ENCODE measurements at regions not wholly inside any gene's neighbourhood (a gene's known extent, or its start where the extent isn't known, plus 50 kb on each side); places are given as distances from the start of the nearest gene placed in this dataset.
"Not testable (repeated sequence)": the region's sequence is repeated elsewhere in the genome, so short reads cannot be mapped to it uniquely, and the experiment has no call there.

DNA sequence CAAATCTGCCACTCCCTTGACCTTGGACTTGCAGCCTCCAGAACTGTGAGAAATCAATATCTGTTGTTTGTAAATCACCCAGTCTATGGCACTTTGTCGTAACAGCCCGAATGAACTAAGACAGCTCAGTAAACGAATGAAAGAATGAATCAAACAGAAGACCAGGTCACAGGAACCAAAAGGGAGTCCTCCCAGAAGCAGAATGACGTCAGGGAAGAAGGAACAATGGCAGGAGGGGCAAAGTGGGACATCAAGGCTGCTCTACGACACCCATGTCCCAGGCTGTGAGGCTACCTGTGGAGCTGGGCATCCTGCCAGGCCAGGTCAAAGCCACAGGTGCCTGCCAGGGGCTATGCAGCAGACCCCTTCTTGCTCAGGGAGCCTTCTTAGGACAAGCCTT lies 267.2 kb upstream of the PFKP start:
- no peak for DNase-seq

DNA sequence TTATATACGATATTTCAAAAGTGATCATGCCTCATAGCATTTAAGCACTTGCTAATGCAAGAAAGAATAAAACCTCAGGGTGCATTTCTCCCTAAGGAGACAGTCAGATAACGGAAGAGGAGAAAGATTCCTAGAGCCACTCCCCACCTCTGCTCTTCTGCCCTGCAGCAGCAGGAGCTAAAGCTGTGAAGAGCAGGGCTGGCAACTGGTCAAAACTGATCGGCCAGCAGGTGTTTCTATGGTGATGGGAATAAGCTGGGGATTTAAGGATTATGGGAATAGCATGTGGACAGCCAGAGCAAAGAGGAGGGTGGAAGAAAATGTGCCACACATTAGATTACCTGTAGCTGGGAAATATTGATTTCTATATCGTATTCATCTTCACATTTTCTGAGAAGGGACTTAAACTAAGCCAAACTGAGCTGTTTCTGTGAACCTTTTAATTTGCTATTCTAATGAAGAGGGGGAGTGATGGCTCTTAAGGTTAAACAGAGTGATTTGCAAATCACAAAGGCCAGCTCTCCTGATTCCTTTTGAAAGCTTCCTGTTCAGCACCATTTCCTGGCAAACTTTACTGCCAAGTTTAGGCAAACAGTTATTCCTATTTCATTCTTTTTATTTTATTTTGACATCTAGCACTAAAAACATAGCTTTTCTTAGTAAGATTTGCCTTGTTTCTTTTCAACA lies 268.9 kb upstream of the PFKP start:
- DNase-seq, result no peak

DNA sequence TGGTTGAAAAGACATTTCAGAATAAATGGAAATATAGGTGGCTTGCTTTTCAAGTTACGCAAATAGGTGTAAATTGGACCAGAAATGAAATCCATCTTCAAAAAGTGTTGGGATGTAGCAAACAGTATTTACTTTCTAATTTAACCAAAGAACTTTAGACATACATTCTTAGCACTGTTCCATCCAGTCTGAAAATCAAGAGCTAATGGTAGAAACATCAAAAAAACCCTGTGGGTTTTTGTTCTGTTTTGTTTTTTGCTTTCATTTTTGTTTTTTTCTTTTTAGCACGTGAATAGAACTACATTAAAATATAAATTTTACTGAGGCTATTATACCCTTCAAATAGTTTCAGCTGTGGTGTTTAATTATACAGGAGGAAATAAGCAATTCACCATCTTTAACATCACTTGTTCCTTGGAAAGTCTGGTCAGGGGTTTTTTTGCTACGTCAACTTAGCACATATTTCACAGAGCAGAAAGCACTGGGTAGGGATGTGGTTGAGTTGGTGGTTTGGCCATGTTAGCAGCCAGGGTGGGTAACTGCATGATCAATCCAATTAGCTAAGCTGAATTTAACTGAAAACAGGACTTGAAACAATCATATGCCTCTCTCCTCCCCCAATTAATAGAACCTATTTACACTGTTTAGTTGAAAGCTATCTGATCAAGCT lies 275.4 kb upstream of the PFKP start:
- DNase-seq, result no peak

DNA sequence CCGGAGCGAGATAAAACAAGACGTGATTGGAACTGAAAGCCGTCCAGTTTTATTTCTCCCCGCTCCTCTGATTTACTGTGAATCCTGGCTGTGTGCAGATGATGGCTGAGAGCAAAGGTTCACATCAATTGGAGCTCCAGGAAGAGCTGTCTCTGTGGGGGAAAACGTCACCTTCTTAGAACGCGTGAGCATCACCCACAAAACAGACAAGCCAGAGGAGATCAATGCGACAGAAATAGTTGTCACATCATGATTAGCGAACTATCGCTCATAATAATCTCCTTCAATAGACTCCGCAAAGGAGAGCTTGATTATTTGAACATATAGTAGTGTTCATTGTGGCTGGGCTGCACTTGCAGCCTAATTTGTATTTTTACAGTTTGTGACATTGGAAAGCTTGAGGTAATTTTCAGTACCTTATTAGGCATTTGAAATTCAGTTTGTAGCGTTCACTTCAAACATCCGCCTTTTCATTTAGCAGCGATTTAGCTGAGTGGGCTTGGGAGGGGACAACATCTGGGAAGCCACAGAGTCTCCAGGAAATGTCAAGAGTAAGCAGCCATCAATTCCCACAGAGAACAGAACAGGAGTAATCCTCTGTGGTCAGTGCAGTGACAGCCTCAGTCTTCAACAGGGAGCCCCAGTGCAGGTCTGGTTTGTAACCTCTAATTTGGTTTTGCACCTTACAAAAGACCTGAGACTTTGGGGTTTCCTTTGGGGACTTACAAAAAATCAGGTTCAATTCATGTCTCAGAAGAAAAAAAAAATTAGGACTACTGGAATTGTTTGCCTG lies 276.8 kb upstream of the PFKP start:
- DNase-seq, result no peak

DNA sequence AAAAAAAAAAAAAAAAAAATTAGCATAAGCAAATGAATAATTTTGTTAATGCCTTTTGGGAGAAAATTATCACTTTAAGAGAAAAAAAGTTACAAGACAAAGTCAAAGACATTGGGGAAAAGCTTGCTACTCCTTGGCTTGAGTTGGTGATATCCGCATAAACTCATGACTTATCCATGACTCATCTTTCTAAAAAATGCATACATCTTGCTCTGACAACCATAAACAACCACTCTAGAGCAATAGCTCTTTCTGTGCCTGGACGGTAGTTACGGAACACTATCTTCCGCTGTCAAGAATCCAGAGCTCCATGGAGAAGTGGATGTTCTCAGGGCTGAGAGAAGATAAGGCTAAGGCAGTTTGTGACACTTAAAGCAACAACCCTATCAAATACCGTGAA lies 281.1 kb upstream of the PFKP start:
- no peak for DNase-seq

DNA sequence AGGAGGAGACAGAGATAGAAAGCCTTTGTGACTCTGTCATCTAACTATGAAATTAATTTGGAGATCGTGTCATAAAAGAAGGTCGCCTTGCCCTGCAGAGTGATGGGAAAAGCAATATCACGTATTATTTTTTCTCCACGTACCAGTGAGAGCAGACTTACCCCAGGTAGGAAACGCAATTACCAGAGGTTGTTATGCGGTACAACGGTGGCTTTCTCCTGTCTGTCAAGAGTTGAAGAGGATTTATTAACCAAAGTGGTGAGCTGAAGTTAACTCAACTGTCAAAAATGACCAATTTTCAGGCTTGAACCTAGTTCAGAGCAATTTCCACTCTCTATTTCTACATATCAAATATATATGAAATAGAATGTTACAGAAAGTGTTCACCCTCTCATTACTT lies 282.6 kb upstream of the PFKP start:
- no peak for DNase-seq

DNA sequence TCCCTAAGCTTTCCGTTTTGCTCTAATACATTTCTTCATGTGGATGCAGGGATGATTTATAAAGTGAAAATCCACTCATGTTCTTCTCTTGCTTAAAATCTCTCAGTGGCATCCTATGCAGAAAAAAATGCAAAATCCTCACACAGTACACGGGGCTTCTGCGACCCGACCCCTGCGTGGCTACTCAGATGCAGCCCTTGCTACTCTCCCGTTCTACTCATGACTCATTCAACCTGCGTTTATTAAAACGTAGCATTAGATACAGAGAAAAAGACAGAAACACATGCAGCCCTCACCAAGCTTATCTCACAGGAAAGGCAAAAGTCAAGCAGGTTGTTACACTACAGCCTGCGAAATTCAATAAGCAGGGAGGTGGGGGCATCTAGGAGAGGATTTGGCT lies 284.4 kb upstream of the PFKP start:
- DNase-seq, result no peak

DNA sequence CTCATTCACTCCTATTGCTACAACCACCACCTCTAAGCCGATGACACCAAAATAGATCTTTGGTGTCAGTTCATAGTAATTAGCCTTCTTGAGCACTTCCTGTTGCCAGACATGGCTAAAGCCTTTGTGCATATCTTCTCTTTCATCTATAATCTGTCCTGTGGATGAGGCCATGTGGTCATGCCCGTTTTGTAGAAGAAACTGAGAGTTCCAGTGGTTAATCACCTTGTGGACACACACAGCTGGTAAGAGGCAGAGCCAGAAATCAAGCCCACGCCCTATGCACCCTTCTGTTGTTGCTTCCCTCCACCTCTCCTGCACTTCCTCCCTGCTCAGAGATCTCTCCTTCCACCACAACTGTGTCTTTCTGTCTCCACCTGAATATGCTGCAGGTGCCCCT lies 285.1 kb upstream of the PFKP start:
- no peak for DNase-seq

DNA sequence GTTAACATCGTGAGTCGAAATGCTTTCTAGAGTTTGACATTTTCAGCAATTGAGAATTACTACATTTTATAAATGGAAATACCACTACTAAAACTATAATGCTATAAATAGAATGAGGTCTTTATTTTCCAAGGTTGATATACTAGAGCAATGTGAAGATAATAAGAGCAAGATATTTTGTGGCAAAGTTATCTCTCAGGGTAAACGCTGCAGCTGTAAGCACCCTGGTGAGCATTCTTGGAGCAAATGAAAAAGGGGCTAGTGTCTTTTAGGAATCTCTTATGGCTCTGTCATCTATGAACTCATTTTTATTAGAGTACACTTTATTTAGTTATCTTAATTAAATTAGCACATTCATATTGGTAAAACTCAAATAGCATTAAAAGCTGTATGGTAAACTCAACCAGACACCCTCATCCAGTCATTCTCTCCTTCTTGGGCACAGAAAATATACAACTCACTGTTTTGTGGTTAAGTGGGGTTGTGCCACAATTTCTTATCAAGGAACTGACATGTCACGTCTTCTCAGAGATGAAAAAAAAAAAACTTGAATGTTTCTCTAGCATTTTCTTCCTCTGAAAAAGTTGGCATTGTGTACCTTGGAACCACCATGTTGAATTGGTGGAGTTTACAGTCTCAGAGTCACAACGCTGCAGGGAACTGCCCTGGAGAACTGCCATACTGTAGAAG lies 289.5 kb upstream of the PFKP start:
- DNase-seq, result no peak

DNA sequence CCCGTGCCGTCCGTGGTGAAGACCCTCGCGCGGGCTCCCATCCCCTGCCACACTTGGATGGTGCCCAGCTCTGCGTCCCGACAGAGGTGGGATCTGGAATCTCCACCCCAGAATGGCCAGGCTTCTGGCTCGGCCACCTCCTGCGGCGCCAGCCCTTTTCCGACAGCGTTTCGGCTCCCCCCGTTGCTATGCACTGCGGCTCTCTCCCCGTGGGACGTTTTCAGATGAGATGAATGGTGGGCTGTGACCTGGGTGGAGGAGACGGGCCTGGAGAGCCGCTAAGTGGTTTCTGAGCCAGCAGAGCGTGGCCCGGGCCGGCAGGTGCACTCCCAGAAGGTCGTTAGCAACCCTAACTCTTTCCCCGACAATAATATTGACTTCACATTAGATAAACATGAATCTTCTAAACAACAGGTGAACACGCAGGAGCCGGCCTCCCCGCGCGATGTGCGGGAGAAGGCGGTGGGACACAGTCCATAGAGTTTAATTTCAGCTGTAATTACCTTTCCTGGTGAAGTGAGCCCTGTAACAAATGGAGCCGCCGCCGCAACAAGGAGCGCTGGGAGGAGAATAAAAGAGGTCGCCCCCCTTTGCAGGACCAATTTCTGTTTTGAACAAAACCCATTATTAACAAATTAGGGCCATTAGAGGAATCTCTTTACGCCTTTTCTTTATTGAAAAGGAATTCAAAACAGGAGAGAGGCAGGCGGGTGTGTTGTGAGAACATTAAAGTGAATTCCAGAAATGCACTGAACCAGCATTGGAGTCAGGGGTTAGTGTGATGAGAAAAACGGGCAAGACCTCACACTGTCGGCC lies 294.3 kb upstream of the PFKP start:
- no peak for DNase-seq

DNA sequence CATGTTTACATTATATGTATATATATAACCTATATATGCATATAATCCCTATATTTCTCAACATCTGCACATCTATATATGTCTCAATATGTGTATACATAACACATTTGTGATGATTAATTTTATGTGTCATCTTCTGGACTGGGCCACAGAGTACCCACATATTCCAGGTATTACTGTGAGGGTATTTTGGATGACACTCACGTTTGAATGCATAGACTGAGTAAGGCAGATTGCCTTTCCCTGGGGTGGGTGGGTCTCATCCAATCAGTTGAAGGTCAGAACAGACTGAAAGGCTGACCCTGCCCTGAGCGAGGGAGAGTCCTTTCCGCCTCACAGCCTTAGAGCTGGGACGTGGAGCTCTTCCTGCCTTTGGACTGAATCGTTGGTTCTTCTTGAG lies 295.2 kb upstream of the PFKP start:
- no peak for DNase-seq

DNA sequence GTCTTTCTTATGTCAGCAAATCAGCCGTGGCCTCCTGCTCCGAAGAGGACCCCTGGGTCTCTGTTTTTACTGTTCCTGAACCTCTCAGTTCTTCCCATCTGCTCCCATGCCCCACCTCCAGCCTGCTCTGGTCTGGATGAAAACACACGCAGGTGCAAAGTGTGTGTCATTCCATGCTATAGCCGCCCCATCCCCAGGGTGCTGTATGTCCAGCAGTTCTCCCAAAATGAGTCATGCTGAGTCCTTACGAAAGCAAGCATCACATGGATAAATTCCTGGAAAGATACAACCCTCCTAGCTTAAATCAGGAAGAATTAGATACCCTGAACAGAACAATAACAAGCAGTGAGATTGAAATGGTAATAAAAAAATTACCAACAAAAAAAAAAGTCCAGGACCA lies 300.1 kb upstream of the PFKP start:
- not testable (repeated sequence) for DNase-seq

DNA sequence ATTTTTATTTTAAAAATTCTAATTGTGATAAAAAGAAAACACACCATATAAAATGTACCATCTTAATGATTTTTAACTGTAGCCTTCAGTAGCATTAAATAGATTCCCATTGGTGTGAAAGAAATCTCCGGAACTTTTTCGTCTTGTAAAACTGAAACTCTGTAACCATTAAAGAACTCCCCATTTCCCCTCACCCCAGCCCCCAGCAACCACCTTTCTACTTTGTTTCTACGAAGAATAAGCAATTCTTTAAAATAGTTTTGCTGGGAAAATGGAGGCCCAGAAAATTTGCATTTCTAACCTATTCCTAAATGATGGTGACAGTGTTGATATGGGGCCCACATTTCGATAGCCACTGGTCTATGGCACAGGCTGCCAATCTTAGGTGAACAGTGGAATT lies 305.4 kb upstream of the PFKP start:
- no peak for DNase-seq

DNA sequence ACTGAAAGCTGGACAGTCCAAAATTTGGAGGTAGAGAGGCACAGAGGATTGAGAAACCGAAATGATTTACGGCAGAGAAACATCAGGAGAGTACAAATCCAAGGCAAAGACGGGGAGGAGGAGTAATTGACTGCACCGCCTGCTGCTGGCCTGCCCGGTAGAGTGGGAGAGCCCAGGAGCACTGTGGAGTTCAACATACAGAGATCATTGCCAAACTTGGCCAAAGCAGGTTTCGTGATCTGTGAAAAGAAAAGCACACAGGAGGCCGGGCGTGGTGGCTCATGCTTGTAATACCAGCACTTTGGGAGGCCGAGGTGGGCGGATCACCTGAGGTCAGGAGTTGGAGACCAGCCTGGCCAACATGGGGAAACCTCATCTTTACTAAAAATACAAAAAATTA lies 306.0 kb upstream of the PFKP start:
- DNase-seq, result no peak

DNA sequence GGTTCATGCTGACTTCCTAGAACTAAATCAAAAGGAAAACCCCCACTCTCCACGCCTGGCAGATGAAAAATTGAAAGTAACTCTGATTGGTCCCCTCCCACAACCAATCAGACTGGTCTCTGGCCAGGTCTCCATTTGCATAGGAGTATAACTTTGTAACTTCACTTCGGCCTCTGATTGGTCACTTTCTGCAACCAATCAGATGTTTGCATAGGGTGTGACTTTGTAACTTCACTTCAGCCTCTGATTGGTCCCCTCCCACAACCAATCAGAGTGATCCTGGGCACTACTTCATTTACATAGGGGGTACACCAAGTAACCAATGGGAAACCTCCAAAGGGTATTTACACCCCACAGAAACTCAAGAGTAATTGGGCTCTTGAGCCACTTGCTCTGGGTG lies 306.6 kb upstream of the PFKP start:
- DNase-seq, result no peak

DNA sequence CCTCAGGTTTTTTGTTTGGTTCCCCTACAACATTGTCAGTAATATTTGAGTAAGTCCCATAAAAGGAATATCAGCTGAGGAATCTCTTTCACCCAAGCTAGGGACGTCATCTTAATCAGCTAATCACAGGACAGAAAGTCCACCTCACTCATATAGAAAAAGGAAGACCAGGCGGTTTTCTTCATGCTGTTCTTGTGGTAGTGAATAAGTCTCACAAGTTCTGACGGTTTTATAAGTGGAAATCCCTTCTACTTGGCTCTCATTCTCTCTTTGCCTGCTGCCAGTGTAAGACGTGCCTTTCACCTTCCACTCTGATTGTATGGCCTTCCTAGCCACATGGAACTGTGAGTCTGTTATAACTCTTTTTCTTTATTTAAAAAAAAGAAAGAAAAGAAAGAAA lies 308.1 kb upstream of the PFKP start:
- DNase-seq, result no peak

DNA sequence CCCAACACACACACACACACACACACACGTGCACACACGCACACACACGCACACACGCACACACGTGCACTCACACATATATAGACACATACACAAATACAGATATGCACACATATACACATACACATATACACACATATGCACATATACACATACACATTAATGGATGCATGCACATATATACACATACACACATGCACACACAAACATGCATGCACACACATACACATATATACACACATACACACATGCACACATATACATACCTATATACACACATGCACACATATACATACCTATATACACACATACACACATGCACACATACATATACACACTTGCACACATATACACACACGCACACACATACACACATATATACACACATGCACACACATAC lies 312.4 kb upstream of the PFKP start:
- no peak for DNase-seq

DNA sequence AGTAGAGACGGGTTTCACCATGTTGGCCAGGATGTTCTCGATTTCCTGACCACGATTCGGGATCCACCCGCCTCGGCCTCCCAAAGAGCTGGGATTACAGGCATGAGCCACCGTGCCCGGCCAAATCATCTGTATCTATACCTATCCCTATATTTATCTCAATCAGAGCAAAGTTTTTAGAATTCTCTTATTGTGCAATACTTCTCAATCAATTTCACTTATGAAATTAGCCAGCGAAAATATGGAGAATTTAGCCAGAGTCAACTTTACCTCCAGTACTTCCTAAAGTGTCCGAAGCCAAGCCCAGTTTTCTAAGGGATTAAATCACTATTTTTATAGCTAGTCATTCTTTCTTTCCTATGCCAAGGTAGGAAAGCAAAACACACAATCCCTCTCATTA lies 319.1 kb upstream of the PFKP start:
- DNase-seq, result no peak

DNA sequence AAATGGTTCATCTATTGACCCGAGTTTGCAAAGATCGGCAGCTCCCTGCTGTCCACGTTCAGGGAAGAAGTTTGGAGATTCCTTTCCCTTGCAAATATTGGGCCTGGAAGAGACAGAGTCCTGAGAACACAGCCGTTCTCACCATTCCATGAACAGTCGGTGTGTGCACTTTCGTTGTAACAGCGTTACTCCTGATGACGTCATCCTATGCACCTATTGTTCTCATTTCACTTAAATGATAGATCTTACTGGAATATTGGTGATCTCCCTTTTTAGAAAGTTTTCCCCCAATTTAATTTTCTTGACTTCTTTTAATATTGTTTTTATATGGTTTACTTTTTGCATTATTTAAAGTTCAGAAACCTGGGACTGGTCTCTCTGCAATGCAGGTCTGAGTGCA lies 320.7 kb upstream of the PFKP start:
- no peak for DNase-seq

DNA sequence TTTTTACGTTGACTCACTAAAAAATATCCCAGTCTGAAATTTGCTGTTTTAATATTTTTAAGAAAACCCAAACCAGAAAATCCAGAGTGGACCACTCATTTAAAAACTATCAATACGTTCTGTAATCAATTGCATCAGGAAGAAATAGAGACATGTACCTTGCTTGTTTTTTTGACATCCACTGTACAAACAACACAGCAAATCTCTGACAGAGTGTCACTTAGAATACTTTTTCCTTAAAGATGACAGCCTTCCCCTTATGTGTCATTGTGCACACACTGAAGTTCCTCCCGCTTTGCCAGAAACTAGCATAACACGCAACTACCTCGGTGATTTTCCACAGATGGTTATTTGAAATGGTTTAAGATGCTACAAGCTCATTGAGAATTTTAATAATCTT lies 321.7 kb upstream of the PFKP start:
- no peak for DNase-seq

DNA sequence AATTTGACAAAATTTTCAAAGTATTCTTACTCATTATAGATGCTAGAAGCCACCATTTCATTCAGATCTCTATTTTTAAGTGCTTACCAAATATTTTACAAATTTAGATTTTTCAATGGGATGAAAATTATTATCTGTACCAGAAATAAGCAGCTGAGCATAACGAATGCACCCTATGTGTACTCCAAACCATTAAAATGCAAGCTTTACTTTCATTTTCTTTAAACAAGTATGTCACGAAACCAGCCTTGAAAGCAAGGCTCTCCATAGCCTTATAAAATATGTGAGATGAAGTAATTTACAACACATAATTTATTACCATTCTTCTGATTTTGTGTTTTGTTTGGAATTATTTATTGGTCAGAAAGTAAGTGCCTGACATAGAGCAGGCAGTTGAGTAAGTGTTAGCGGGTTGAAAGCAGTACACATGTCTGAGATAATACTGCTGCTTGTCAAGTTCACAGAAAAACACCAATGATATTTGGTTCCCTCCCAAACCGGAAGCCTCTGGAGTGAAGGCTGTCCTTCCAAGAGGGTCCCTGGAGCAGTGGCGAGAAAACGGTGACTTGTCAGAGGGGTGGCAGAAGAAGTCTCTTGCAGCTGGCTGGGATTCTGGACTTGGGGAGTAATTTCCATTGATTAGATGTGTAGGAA lies 322.7 kb upstream of the PFKP start:
- no peak for DNase-seq

Measured in anterior cingulate cortex (tissue), 58 donors.